GM18870 (cell line): ENCODE measurements at regions not wholly inside any gene's neighbourhood (a gene's known extent, or its start where the extent isn't known, plus 50 kb on each side); places are given as distances from the start of the nearest gene placed in this dataset.
"Not testable (repeated sequence)": the region's sequence is repeated elsewhere in the genome, so short reads cannot be mapped to it uniquely, and the experiment has no call there.

Experiments
- ATAC-seq: cut with Tn5 transposase; IDR thresholded peaks from one replicate; pipeline ENCODE4 v1.9.1; 2021; ENCODE audit warnings: moderate library complexity; ENCODE audit not compliant: unreplicated experiment

DNA sequence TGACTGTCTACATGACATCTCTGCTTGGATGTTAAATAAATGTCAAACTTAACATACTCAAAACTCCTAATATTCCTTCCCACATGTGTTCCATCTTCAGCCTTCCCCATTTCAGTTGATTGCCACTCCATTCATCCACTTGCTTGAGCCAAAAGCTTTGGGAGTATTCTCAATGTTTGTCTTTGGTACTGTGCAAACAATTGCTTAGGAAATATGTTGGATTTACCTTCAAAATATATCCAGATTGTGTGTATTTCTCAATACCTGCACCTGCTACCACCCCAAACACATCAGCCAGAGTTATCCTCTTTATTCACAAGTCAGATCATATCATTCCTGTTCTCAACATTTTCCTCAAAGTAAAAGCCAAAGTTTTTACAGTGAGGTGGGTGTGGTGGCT lies 350.3 kb upstream of the FAM98A start:
- ATAC-seq = no peak

DNA sequence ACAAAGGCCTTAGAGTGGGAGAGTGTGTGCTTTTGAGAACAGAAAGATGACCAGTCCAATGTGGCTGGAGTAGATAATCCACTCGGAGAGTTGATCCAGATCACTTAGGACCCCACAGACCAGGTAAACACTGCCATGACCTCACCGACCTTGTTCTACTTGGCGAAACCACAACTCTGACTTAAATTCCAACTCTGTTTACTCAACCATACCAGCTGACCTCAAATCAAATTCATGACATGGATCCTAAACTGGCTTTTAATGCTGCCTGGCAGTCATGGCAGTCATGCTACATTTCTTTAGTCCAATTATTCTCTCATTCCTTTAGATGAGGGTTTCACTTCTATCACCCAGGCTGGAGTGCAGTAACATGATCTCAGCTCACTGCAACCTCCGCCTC lies 347.1 kb upstream of the FAM98A start:
- no peak for ATAC-seq

DNA sequence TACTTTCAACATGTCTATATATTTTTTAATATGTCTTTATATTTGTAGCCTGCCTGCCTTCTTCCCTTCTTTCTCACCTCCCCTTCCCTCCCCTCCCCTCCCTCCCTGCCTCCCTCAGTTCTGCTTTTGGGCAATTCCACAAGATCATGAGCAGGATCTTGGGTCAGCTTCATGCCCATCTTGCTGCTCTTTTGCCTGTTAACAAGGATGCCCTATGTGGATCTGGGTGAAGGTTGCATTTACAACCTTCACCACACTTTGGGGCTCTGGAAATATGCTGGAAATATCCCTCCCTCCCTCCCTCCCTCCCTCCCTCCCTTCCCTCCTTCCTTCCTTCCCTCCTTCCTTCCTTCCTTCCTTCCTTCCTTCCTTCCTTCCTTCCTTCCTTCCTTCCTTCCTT lies 334.1 kb upstream of the FAM98A start:
- ATAC-seq = no peak

DNA sequence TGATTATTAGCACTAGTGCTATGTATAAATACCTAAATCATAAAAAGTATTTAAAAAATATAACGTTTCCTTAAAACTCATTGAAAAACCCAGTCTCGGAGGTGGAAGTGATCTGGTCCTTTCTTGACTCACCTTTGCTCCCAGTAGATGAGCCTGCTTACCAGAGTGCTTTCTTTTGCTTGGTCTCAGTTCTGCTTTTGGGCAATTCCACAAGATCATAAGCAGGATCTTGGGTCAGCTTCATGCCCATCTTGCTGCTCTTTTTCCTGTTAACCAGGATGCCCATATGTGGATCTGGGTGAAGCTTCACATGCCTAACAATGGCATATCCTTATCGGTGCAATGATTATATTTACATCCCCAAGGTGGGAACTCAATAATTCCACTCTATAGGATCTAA lies 332.1 kb upstream of the FAM98A start:
- no peak for ATAC-seq

DNA sequence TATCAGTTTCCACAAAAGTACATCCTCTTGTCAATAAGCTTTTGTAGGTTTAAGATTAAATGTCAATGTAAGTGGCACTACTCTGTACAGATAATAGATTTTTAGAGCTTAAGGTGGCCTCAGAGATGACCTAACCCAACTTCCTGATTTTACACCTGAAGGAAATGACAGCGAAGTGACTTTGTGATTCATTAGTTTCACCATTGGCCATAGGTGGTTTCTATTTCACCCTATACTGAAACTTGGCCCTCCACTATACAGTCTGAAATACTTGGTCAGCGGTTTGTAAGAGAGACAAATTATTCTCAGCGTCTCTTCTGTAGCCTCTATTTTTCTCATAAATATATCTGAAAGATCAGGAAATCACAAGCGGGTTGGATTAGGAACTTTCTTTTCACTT lies 330.4 kb upstream of the FAM98A start:
- ATAC-seq = peak; percentile 97

DNA sequence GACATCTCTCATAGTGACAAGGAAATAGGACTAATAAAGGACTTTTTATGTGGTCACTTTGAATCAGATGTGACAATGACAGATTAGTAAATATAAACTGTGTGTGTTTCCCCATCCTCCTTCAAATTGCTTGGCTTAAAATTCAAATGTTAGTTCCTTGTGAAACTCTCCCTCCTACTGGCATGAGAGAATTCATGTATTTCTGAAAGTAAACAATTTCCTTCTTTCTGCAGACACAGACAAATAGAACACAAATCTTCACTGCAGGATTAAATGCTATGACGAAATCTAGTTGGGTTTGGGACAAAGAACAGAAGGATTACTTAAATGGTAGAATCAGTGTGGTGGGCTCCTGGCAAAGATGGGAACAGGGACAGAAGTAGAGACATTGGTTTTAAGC lies 328.7 kb upstream of the FAM98A start:
- ATAC-seq = no peak

DNA sequence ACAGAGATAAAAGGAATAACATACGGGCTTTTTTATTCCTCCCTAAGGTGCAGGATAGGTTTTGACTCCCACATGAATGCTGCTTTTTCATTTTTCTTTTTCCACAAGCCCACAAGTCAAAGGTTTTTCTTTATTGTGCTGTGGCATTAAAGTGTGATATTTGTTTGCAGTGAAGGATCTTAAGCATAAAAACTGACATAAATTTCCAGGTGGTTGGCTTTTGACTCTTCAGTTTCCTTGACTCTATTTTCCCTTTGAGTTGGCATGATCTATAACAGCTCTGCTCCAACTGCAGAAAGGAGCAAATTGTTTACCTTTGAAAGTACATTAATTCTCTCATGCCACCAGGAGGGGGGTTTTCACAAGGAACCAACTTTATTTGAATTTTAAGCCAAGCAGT lies 326.2 kb upstream of the FAM98A start:
- ATAC-seq = no peak

DNA sequence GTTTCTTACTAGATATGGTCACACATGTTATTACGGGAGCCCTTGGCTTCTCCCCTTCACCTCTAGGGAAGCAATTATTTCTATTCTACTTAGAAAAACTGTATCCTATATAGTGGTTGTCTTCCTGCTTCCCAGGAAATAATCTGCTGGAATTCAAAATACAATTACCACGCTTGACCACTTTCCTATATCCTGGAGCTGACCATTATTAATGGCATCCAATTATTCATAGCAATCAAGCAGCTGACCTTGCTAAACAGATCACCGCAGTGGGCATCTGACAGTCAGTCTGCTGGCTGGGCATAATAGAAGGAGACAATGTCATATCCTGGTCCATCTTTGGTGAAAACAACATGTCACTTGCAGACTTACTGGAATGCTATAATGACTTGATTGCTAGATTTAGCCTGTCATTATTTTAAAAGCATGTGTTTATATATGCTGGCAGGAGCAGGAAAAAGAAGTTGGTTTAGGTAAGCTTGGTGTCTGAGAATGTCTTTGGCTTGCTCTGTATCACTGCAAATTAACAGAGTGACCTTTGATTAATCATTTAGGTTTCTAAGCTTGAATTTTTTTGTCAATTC lies 325.6 kb upstream of the FAM98A start:
- no peak for ATAC-seq

DNA sequence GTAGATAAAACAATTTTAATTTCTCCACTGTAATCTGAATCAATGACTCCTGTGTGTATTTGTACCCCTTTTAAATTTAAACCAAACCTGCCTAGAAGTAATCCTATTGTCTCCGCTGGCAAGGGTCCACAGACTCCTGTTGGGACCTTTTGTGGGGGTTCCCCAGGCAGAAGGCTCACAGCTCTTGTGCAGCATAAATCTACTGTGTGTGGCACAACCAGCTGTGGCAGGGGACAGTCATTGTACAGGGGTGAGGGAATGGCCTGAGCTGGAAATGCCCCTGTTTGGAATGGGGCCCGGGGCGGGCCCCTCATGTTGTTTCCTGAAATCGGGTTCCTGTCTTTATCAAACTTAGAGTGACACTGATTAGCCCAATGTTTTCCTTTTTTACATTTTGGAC lies 318.2 kb upstream of the FAM98A start:
- no peak for ATAC-seq

DNA sequence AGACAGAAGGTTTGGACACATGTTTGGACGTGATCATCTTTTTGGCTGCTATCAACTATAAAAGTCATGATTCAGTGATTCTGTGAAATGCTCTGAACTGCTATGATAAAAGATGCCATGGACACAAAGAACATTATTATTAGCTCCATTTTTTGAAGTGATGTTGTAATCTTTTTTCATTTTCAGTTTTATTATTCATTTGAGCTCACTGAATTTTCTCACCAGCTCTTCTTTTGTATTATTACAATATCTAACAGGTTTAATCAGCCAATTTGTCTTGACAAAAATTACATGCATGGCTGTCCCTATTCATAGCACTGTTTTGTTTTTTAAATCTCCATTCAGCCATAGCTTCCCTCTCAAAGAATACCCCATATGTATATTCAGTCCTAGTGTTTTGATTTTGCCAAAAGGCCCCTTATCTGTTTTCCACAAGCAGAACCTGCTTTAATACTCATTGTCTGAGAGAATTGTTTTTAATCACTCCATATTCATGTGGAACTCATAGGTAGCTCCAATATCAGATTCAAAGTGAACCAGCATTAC lies 314.0 kb upstream of the FAM98A start:
- no peak for ATAC-seq

DNA sequence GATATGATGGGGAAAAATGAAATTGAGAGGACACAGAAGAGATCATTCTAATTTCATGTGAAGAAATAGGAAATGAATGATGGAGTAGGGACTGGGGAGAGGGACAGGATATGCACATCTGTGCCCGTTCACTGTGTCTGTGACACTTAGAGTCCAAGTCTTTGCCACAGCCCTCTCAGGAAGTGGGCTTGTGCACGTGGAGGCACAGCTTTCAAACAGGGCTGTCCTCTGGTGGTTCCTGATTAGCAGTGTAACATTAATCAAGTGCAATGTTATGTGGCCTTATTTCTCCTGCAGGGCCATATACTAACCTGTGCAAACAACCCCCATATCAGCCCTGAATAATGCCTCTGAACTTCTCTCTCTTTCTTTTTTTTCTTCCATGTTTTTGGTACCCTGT lies 312.2 kb upstream of the FAM98A start:
- no peak for ATAC-seq

DNA sequence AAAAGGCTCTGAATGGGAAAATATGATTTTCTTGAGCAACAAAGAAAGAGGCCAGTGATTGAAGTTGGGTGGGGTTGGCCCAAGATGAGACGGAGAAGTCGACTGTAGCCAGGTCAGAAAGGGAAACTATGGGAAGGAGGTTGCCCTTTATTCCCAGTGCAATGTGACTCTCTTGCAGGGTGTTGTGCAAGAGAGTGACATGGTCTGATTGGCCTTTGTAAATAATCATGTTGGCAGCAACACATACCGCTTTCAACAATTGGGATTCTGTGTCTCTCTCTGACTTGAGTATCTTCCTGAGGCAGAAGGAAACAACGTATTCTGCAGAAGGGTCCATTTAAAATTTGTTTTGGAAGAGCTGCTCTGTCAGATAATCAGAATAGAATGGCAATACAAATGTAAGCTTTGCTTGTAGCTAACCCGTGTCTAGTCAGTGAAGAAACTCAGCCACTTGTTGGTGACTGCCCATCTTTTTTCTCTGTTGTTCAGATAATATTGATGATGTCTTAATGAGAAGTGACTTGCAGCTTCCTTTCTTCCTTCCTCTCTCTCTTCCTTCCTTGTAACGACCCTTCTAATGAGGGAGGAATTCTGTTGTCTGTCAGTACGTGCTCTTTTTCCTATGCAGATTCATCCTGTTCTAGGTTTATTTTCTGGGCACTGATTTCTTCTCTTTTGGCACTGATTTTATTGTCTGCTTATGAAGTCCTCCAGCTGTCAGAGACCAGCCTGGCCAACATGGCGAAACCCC lies 311.0 kb upstream of the FAM98A start:
- no peak for ATAC-seq

DNA sequence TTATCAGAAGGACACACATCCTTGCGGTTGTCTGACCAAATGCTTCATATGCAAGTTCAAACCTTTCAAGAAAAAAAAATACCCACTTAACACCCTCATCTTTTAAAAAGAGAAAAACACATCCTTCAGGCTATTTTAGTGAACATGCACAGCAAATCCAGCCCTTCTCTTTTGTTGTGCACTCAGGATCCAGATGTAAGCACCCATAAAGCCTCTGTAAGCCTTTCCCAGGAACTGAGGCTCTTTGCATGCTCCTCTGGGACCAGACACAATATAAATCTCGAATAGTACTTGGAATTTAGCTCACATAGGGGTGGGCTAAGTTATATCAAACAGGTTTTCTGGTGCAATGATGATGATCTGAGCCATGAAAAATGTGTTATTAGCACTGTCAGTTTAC lies 308.8 kb upstream of the FAM98A start:
- no peak for ATAC-seq

DNA sequence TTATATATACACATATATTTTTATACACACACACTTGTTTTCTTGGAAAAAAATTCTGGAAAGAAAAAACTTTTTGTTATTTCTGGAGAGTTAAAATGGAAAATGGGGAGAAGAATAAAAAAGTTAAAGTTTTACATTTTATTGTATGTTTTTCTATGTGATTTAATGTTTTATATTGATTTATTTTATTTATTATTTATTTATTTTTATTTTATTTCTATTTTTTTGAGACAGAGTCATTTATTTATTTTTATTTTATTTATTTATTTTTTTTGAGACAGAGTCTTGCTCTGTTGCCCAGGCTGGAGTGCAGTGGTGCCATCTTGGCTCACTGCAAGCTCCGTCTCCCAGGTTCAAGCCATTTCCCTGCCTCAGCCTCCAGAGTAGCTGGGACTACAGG lies 307.0 kb upstream of the FAM98A start:
- not testable (repeated sequence) for ATAC-seq

DNA sequence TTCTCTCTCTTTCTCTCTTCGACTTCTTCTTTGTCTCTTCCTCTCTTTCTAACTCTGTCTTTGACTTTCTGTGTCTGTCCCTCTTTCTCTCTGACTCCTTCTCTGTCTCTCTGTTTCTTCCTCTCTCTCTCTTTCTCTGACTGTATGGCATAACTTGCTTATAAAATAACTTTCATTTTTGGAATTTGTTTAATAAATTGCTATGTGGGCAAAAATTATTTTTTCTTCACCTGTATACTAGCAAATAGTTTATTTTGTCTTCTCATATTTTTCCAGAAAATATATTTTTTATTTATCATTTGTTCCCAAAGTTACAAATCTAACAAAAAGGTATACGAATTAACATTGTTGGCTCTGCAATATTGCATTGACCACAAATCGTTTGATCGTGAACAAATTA lies 305.7 kb upstream of the FAM98A start:
- ATAC-seq = no peak

DNA sequence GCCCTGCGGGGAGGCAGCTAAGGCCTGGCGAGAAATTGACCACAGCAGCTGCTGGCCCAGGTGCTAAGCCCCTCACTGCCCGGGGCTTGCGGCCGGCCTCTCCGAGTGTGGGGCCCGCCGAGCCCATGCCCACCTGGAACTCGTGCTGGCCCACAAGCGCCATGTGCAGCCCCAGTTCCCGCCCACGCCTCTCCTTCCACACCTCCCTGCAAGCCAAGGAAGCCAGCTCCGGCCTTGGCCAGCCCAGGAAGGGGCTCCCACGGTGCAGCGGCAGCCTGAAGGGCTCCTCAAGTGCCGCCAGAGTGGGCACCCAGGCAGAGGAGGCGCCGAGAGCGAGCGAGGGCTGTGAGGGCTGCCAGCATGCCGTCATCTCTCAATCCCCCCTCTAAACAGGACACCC lies 304.6 kb upstream of the FAM98A start:
- no peak for ATAC-seq

DNA sequence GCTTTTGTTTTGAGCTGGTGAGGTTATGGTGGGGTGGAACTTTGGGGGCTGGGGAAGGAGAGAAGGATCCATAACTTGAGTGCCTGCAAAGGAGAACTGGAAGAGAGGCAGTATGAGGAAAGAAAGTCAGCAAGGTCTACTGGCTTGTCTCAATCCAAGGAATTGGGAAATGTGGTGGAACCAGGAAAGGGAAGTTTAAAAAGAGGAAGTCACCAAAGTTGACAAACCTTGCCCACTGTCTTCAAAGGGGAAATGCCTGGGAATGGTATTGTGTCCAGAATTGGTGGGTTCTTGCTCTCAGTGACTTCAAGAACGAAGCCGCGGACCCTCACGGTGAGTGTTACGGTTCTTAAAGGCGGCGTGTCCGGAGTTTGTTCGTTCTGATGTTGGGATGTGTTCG lies 304.1 kb upstream of the FAM98A start:
- no peak for ATAC-seq

DNA sequence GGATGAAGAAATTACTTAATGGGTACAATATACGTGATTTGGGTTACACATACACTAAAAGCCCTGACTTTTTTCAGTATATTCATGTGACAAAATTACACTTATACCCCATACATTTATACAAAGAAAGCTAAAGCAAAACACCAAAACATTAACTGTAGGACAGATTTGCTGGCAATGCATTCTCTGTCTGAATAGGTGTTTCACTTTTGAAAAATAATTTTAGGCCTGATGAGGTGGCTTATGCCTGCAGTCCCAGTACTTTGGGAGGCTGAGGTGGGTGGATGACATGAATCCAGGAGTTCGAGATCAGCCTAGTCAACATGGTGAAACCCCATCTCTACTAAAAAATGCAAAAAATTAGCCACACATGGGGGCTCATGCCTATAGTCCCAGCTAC lies 301.5 kb upstream of the FAM98A start:
- no peak for ATAC-seq

DNA sequence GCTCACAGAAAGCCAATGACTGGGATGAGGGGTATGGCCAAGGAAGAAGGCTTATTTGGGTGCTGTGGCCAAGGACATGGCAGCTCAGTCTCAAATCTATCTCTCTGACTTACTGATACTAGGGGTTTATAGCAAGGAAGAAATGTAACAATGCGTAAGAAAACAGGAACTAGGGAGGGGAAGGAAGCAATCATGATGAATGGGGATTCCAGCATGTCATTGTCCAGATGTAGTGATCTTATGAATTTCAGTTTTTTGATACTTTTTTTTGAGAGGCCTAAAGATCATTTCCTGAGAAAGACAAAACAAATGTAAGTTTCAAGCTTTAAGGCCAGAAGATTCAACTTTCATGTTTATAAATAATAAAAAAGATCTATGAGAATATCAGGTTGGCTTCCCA lies 298.6 kb upstream of the FAM98A start:
- no peak for ATAC-seq

DNA sequence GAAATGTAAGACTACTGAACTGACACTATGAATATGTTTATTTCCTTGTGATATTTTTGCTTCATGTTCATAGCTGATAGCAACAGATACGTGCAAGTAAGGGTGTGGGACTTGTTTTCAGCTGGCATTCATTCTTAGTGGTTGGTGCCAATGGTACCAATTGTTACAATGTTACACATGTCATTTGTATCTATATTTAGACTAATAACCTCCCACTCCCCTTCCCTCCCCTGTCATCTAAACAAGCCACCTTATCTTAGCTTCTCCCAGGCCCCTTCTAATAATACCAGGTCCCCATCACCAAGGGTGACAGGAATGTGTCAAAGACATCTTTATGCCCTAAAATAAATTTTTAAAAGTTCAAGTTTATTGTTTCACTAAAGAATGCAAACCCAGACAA lies 294.7 kb upstream of the FAM98A start:
- no peak for ATAC-seq

DNA sequence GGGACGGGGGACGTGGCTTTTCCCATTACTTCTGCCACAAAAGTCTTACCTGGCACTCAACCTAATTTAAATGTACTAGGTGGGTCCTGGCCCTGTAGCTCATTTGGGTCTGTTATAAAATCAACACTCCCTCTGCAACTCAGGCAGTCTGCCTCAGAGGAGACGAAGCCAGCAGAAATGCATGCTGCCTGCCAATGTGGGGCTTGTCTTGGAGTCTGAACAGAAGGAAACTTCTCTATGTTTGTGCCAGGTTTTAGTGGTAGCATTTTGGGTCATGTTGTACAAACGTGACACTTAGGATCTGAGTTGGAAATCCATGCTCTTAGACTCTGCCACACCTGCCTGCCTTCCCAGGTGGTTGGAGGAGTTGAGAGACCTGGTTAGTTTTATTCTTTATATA lies 292.5 kb upstream of the FAM98A start:
- ATAC-seq = no peak

DNA sequence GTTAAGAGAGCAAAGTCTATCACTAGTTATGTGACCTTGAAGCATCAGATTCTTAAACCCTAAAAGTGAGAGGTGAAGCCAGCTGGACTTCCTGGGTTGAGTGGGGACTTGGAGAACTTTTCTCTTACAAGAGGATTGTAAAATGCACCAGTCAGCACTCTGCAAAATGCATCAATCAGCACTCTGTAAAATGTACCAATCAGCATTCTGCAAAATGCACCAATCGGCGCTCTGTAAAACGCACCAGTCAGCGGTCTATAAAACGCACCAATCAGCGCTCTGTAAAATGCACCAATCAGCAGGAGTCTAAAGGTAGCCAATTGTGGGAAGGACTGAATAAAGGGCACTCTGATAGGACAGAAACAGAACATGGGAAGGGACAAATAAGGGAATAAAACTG lies 291.6 kb upstream of the FAM98A start:
- no peak for ATAC-seq
